ENCODE measurements at regions not wholly inside any gene's neighbourhood (a gene's known extent, or its start where the extent isn't known, plus 50 kb on each side); places are given as distances from the start of the nearest gene placed in this dataset.

DNA sequence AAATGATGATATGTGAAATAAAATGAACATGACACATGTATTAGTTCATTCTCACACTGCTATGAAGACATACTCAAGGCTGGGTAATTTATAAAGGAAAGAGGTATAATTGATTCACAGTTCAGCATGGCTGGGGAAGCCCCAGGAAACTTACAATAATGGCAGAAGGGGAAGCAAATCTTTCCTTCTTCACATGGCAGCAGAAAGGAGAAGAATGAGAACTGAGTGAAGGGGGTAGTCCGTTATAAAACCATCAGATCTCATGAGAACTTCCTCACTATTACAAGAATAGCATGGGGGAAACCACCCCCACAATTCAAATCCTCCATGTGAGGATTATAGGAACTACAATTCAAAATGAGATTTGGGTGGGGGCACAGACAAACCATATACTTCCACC is 243.9 kb upstream of the GYPA start:
- CTCF ChIA-PET: no interaction called here
- Histone ChIP-seq H3K27ac (no peak overlapping the region), H3K4me3 (no peak overlapping the region), H3K4me2 (no peak overlapping the region), H3K9me3 (no peaks in the 10 kb centered on the region; the same call in 2 of the 3 replicates), H3K4me1 (no peaks in the 10 kb centered on the region)
- TF ChIP-seq, protein P1, sequence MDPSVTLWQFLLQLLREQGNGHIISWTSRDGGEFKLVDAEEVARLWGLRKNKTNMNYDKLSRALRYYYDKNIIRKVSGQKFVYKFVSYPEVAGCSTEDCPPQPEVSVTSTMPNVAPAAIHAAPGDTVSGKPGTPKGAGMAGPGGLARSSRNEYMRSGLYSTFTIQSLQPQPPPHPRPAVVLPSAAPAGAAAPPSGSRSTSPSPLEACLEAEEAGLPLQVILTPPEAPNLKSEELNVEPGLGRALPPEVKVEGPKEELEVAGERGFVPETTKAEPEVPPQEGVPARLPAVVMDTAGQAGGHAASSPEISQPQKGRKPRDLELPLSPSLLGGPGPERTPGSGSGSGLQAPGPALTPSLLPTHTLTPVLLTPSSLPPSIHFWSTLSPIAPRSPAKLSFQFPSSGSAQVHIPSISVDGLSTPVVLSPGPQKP (IDR thresholded peaks at IDR 0.05; ENCODE audit: low read depth, low read length): no peak
- TF ChIP-seq, protein P2, sequence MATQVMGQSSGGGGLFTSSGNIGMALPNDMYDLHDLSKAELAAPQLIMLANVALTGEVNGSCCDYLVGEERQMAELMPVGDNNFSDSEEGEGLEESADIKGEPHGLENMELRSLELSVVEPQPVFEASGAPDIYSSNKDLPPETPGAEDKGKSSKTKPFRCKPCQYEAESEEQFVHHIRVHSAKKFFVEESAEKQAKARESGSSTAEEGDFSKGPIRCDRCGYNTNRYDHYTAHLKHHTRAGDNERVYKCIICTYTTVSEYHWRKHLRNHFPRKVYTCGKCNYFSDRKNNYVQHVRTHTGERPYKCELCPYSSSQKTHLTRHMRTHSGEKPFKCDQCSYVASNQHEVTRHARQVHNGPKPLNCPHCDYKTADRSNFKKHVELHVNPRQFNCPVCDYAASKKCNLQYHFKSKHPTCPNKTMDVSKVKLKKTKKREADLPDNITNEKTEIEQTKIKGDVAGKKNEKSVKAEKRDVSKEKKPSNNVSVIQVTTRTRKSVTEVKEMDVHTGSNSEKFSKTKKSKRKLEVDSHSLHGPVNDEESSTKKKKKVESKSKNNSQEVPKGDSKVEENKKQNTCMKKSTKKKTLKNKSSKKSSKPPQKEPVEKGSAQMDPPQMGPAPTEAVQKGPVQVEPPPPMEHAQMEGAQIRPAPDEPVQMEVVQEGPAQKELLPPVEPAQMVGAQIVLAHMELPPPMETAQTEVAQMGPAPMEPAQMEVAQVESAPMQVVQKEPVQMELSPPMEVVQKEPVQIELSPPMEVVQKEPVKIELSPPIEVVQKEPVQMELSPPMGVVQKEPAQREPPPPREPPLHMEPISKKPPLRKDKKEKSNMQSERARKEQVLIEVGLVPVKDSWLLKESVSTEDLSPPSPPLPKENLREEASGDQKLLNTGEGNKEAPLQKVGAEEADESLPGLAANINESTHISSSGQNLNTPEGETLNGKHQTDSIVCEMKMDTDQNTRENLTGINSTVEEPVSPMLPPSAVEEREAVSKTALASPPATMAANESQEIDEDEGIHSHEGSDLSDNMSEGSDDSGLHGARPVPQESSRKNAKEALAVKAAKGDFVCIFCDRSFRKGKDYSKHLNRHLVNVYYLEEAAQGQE (IDR thresholded peaks at IDR 0.05): no peak
- TF ChIP-seq, protein P3, sequence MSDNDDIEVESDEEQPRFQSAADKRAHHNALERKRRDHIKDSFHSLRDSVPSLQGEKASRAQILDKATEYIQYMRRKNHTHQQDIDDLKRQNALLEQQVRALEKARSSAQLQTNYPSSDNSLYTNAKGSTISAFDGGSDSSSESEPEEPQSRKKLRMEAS (IDR thresholded peaks at IDR 0.05): no peak
- no peak for TF ChIP-seq BHLHE40 (IDR thresholded peaks at IDR 0.05; ENCODE audit: low read depth, low read length)
- TF ChIP-seq EHF (CRISPR knock-in tag; IDR thresholded peaks at IDR 0.05): no peak
- no peak for TF ChIP-seq ZFP36 (IDR thresholded peaks at IDR 0.05; ENCODE audit: borderline replicate concordance, partially characterized antibody)
- TF ChIP-seq JUNB (IDR thresholded peaks at IDR 0.05): no peak
- no peak for TF ChIP-seq RARB (CRISPR knock-in tag; IDR thresholded peaks at IDR 0.05)
- no peak for TF ChIP-seq TP53 (CRISPR knock-in tag; IDR thresholded peaks at IDR 0.05)
- no peak for TF ChIP-seq EHMT2 (IDR thresholded peaks at IDR 0.05; ENCODE audit: low read depth)
- no peak for TF ChIP-seq CEBPB (IDR thresholded peaks at IDR 0.05)
- TF ChIP-seq NPAS2 (CRISPR knock-in tag; IDR thresholded peaks at IDR 0.05; ENCODE audit: borderline replicate concordance): no peak
- TF ChIP-seq, protein P4, sequence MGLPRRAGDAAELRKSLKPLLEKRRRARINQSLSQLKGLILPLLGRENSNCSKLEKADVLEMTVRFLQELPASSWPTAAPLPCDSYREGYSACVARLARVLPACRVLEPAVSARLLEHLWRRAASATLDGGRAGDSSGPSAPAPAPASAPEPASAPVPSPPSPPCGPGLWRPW (IDR thresholded peaks at IDR 0.05): no peak
- no peak for TF ChIP-seq RCOR1 (IDR thresholded peaks at IDR 0.05; ENCODE audit: low read depth, low read length)
- ATAC-seq: no peak
- POLR2A ChIA-PET: no interaction called here
- WGBS (ENCODE audit: missing lambda C conversion rate): 21% methylated on average over 1 of the region's 1 CpG
- no peak for FAIRE-seq
- DNase-seq (ENCODE audit: low read depth in 1 of 2, low spot score in 1 of 2): no peak

DNA sequence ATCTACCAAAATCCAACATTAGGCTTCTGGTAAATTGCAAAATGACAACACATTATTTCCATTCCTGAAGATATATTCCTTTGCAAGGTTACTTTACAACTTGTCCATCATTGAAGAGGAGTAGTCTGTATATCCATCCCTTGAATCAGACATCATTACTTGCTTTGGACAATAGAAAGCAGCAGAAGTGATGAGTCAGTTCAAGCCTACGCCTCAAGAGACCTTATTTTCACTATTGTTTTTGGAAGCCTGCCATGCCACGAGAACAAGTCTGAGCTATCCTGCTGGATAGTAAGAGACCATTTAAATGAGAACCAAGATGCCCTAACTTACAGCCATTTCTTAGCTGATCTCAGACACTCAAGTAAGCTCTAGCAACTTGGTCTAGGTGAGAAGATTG is 246.0 kb upstream of the HHIP start:
- FAIRE-seq: peak; percentile 68
- ChIA-PET CTCF (no interaction called here), POLR2A (no interaction called here)
- H3K4me2 ChIP-seq: peak overlapping the region; percentile 33
- TF ChIP-seq MAFK (IDR thresholded peaks at IDR 0.05; ENCODE audit: partially characterized antibody) (peak; percentile 67), FOSL2 (IDR thresholded peaks at IDR 0.05) (no peak), FOSL2 (CRISPR knock-in tag; IDR thresholded peaks at IDR 0.05) (peak; percentile 62), CBX2 (IDR thresholded peaks at IDR 0.05; ENCODE audit: borderline replicate concordance, low read depth) (no peak), JUNB (IDR thresholded peaks at IDR 0.05) (0 out of 2 replicates have a peak, but pooled peaks have one; percentile 32), POLR2AphosphoS2 (conservative IDR thresholded peaks at IDR 0.05; ENCODE audit: low read length) (no peak), ESRRA (IDR thresholded peaks at IDR 0.05; ENCODE audit: borderline replicate concordance, low read length) (no peak)
- TF ChIP-seq, protein P5, sequence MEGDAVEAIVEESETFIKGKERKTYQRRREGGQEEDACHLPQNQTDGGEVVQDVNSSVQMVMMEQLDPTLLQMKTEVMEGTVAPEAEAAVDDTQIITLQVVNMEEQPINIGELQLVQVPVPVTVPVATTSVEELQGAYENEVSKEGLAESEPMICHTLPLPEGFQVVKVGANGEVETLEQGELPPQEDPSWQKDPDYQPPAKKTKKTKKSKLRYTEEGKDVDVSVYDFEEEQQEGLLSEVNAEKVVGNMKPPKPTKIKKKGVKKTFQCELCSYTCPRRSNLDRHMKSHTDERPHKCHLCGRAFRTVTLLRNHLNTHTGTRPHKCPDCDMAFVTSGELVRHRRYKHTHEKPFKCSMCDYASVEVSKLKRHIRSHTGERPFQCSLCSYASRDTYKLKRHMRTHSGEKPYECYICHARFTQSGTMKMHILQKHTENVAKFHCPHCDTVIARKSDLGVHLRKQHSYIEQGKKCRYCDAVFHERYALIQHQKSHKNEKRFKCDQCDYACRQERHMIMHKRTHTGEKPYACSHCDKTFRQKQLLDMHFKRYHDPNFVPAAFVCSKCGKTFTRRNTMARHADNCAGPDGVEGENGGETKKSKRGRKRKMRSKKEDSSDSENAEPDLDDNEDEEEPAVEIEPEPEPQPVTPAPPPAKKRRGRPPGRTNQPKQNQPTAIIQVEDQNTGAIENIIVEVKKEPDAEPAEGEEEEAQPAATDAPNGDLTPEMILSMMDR (IDR thresholded peaks at IDR 0.05): no peak
- H3K4me3 ChIP-seq: no peak overlapping the region
- peak; percentile 95 to 97 for ATAC-seq
- peak overlapping the region; percentile 31 to 52; a peak in 3 of 6 replicates for H3K27ac ChIP-seq
- WGBS (ENCODE audit: missing lambda C conversion rate): 8% methylated on average over 2 of the region's 2 CpGs
- H3K4me1 ChIP-seq: peaks cover 5% of the 10 kb centered on the region
- no peaks in the 10 kb centered on the region for H3K9me3 ChIP-seq
- DNase-seq (ENCODE audit: low read depth in 1 of 2, low spot score in 1 of 2): peak; percentile 28 to 80

Measured in A549 (cell line).